ENCODE measurements at regions not wholly inside any gene's neighbourhood (a gene's known extent, or its start where the extent isn't known, plus 50 kb on each side); places are given as distances from the start of the nearest gene placed in this dataset.

DNA sequence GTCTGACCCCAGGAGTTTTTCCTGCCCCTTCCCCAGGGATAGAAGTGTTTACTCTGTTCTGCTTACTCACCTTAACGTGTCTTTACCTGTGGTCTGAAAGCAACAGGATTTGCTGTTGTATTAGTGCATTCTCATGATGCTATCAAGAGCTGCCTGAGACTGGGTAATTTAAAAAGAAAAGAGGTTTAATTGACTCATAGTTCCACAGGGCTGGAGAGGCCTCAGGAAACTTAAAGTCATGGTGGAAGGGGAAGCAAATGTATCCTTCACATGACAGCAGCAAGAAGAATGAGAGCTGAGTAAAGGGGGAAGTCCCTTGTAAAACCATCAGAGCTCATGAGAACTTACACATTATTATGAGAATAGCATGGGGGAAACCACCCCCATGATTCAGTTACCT lies 240.4 kb downstream of the SNAPC1 start:
- TF ChIP-seq, protein P1, sequence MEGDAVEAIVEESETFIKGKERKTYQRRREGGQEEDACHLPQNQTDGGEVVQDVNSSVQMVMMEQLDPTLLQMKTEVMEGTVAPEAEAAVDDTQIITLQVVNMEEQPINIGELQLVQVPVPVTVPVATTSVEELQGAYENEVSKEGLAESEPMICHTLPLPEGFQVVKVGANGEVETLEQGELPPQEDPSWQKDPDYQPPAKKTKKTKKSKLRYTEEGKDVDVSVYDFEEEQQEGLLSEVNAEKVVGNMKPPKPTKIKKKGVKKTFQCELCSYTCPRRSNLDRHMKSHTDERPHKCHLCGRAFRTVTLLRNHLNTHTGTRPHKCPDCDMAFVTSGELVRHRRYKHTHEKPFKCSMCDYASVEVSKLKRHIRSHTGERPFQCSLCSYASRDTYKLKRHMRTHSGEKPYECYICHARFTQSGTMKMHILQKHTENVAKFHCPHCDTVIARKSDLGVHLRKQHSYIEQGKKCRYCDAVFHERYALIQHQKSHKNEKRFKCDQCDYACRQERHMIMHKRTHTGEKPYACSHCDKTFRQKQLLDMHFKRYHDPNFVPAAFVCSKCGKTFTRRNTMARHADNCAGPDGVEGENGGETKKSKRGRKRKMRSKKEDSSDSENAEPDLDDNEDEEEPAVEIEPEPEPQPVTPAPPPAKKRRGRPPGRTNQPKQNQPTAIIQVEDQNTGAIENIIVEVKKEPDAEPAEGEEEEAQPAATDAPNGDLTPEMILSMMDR (IDR thresholded peaks at IDR 0.05), result no peak
- no peak for TF ChIP-seq POLR2A (IDR thresholded peaks at IDR 0.05)
